DOHH2 (cell line): ENCODE measurements at regions not wholly inside any gene's neighbourhood (a gene's known extent, or its start where the extent isn't known, plus 50 kb on each side); places are given as distances from the start of the nearest gene placed in this dataset.

ENCODE experiments used
- H3F3A ChIP-seq: fragments of 200-600 bp; sonication (generic), shearing (Covaris generic); 2 replicates; pipeline ENCODE4 v1.6.0; 2016; ENCODE audit warnings: antibody characterized with exemption, mild to moderate bottlenecking; ENCODE audit not compliant: control insufficient read depth, insufficient read depth
- H3K27ac ChIP-seq: fragments of 200-600 bp; sonication (generic); 2 replicates; pipeline ENCODE4 v1.5.1; 2014; ENCODE audit warnings: low read depth, mild to moderate bottlenecking, low read length, moderate library complexity
- H3K27me3 ChIP-seq: fragments of 200-600 bp; sonication (generic); 2 replicates; pipeline ENCODE4 v1.6.1; 2014; ENCODE audit warnings: mild to moderate bottlenecking, low read length, mixed read lengths; ENCODE audit not compliant: control insufficient read depth
- H3K36me3 ChIP-seq: fragments of 200-600 bp; sonication (generic); 2 replicates; pipeline ENCODE4 v1.6.1; 2014; ENCODE audit warnings: mild to moderate bottlenecking, low read length, moderate library complexity, mixed read lengths; ENCODE audit not compliant: control insufficient read depth
- H3K4me1 ChIP-seq: fragments of 200-600 bp; sonication (generic); 2 replicates; pipeline ENCODE4 v1.6.1; 2014; ENCODE audit warnings: mild to moderate bottlenecking, low read length, mixed read lengths; ENCODE audit not compliant: control insufficient read depth
- H3K4me2 ChIP-seq: fragments of 200-600 bp; sonication (generic); 2 replicates; pipeline ENCODE4 v1.6.0; 2014; ENCODE audit warnings: mild to moderate bottlenecking, low read length, moderate library complexity
- H3K4me3 ChIP-seq: fragments of 200-600 bp; sonication (generic); 2 replicates; pipeline ENCODE4 v1.5.1; 2014; ENCODE audit warnings: mild to moderate bottlenecking, low read length, mixed read lengths
- H3K79me2 ChIP-seq: fragments of 200-600 bp; sonication (generic); 2 replicates; pipeline ENCODE4 v1.6.1; 2014; ENCODE audit warnings: mild to moderate bottlenecking, low read length, mixed read lengths; ENCODE audit not compliant: control insufficient read depth
- H3K9me2 ChIP-seq: fragments of 200-600 bp; sonication (generic); replicated peaks from 2 replicates; pipeline ENCODE4 v1.6.1; 2014; ENCODE audit warnings: mild to moderate bottlenecking, low read length, mixed read lengths; ENCODE audit not compliant: control insufficient read depth
- H3K9me3 ChIP-seq: fragments of 200-600 bp; sonication (generic); 2 replicates; pipeline ENCODE4 v1.6.1; 2014; ENCODE audit warnings: antibody characterized with exemption, low read length, mixed read lengths; ENCODE audit not compliant: control insufficient read depth, insufficient read depth
- H4K20me1 ChIP-seq: fragments of 200-600 bp; sonication (generic); 2 replicates; pipeline ENCODE4 v1.6.0; 2014; ENCODE audit warnings: low read depth, mild to moderate bottlenecking, antibody characterized with exemption, low read length, moderate library complexity; ENCODE audit not compliant: control insufficient read depth, insufficient read depth
- CTCF ChIP-seq: fragments of 200-600 bp; sonication (generic); IDR thresholded peaks from one replicate; pipeline ENCODE4 v1.5.1; 2014; ENCODE audit warnings: antibody characterized with exemption, mild to moderate bottlenecking, low read depth, low read length; ENCODE audit not compliant: poor library complexity, severe bottlenecking
- EZH2phosphoT487 ChIP-seq: fragments of 200-600 bp; sonication (generic); IDR thresholded peaks from 2 replicates; pipeline ENCODE4 v1.6.1; 2017; ENCODE audit warnings: borderline replicate concordance, mild to moderate bottlenecking, antibody characterized with exemption, low read length, moderate library complexity, mixed read lengths

- Histone ChIP-seq H3F3A (no peaks in the 10 kb centered on the region), H3K9me2 (no peaks in the 10 kb centered on the region), H3K4me1 (no peaks in the 10 kb centered on the region), H3K4me3 (no peak overlapping the region), H3K79me2 (no peaks in the 10 kb centered on the region), H3K36me3 (no peaks in the 10 kb centered on the region), H3K4me2 (no peak overlapping the region), H4K20me1 (no peaks in the 10 kb centered on the region), H3K9me3 (no peaks in the 10 kb centered on the region), H3K27ac (no peak overlapping the region), H3K27me3 (no peaks in the 10 kb centered on the region)
- TF ChIP-seq CTCF: no peak
- no peak for TF ChIP-seq EZH2phosphoT487
Measured at GRCh38 chr10:117938104-117938503, 108.6 kb downstream of the RAB11FIP2 start.

- no peak for TF ChIP-seq EZH2phosphoT487
- no peak for TF ChIP-seq CTCF
- H3K4me3 ChIP-seq: no peak overlapping the region
- no peaks in the 10 kb centered on the region for H3K36me3 ChIP-seq
- H4K20me1 ChIP-seq: no peaks in the 10 kb centered on the region
- no peaks in the 10 kb centered on the region for H3F3A ChIP-seq
- no peak overlapping the region for H3K4me2 ChIP-seq
- no peaks in the 10 kb centered on the region for H3K79me2 ChIP-seq
- H3K27me3 ChIP-seq: no peaks in the 10 kb centered on the region
- no peaks in the 10 kb centered on the region for H3K9me2 ChIP-seq
- no peak overlapping the region for H3K27ac ChIP-seq
- H3K4me1 ChIP-seq: no peaks in the 10 kb centered on the region
- H3K9me3 ChIP-seq: no peaks in the 10 kb centered on the region
Measured at GRCh38 chr10:117942226-117942625, 104.5 kb downstream of the RAB11FIP2 start.

- no peaks in the 10 kb centered on the region for H3K9me2 ChIP-seq
- H4K20me1 ChIP-seq: no peaks in the 10 kb centered on the region
- H3K36me3 ChIP-seq: no peaks in the 10 kb centered on the region
- TF ChIP-seq EZH2phosphoT487: no peak
- no peak for TF ChIP-seq CTCF
- H3K4me3 ChIP-seq: no peak overlapping the region
- H3K9me3 ChIP-seq: no peaks in the 10 kb centered on the region
- H3K79me2 ChIP-seq: no peaks in the 10 kb centered on the region
- H3K4me1 ChIP-seq: no peaks in the 10 kb centered on the region
- H3F3A ChIP-seq: no peaks in the 10 kb centered on the region
- no peaks in the 10 kb centered on the region for H3K27me3 ChIP-seq
- no peak overlapping the region for H3K27ac ChIP-seq
- no peak overlapping the region for H3K4me2 ChIP-seq
Measured at GRCh38 chr10:117944676-117945447, 101.9 kb downstream of the RAB11FIP2 start.
